ENCODE measurements at regions not wholly inside any gene's neighbourhood (a gene's known extent, or its start where the extent isn't known, plus 50 kb on each side); places are given as distances from the start of the nearest gene placed in this dataset.

DNA sequence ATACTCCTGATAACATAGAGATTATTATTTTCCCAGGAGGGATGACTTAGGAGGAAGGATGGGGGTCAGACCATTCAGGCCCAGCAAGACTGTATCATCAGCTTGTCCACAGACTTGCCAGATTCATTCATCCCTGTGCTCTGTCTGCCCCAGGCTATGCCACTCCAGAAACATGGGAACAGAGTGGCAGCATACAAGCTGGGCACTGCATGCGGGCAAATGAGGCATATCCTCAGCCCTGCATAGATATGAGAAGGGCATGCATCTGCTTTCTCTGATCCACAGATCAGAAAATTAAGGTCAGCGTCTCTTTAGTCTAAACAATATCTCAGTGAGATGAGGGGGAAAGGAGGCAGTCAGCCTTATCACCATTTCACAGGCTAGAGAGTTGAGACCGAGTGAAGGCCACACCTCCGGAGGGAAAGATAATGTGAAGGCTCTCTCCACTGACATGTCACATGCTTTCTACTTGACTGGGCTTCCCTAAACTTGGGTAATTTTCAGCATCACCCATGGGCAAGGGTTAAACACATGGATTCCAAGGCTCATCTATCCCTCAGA lies 140.5 kb downstream of the TFAP2B start:
- Histone ChIP-seq H2BK12ac (ENCODE audit: low read length) (no peak overlapping the region), H3K27me3 (ENCODE audit: insufficient read depth, low read length) (no peaks in the 10 kb centered on the region), H3K23ac (ENCODE audit: low read length) (no peak overlapping the region), H2BK5ac (ENCODE audit: low read depth, low read length, poor library complexity) (no peak overlapping the region), H2AFZ (ENCODE audit: insufficient read depth, low read length, poor library complexity) (no peak overlapping the region), H3K14ac (ENCODE audit: low read length) (no peak overlapping the region), H3K36me3 (ENCODE audit: control insufficient read depth in 1 of 2, insufficient read depth in 2 of 2, low read length in 2 of 2) (no peaks in the 10 kb centered on the region), H4K91ac (ENCODE audit: low read depth, low read length) (no peak overlapping the region), H3K4me3 (ENCODE audit: low read depth, low read length) (no peak overlapping the region), H2AK5ac (ENCODE audit: low read length) (no peak overlapping the region), H4K12ac (ENCODE audit: low read depth, low read length) (no peak overlapping the region), H3K4ac (ENCODE audit: low read depth, low read length) (no peak overlapping the region), H3K4me2 (ENCODE audit: low read length) (no peak overlapping the region), H3K18ac (ENCODE audit: low read length) (no peak overlapping the region), H3K79me2 (ENCODE audit: control insufficient read depth, insufficient read depth, low read length, poor library complexity) (no peaks in the 10 kb centered on the region), H3K79me1 (ENCODE audit: low read length) (no peaks in the 10 kb centered on the region), H3K9me3 (ENCODE audit: insufficient read depth, low read depth, low read length) (no peaks in the 10 kb centered on the region), H3K27ac (ENCODE audit: low read depth, low read length) (no peak overlapping the region), H2BK120ac (ENCODE audit: insufficient read depth, low read length, poor library complexity) (no peak overlapping the region), H3K4me1 (ENCODE audit: control insufficient read depth in 1 of 2, insufficient read depth in 2 of 2, low read length in 2 of 2) (no peaks in the 10 kb centered on the region), H4K8ac (ENCODE audit: low read depth, low read length) (no peak overlapping the region), H3K9ac (ENCODE audit: low read length) (no peak overlapping the region)
- DNase-seq, result no peak
- no CpG with 5 or more reads among the region's 4 CpGs for WGBS (ENCODE audit: extremely low coverage, insufficient coverage, insufficient read length)

DNA sequence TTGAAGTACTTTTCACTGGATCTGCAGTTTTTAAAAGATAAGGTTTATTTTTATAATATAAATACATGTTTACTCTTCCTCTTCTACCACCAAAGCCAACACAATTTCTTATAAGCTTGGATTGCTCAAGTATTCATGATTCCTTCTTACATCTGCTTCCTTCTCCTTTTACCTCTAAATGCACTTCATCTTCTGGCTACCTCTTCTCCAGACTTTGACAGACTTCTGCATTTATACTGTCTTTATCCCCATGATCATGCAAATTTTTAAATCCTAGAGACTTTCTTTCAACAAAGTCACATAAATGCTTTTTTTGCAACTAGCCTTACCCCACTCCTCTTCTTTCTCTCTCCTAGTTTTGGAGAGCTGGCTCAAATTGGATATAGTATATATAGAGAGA lies 142.9 kb downstream of the TFAP2B start:
- Histone ChIP-seq H4K12ac (ENCODE audit: low read depth, low read length) (no peak overlapping the region), H3K9me3 (ENCODE audit: insufficient read depth, low read depth, low read length) (no peaks in the 10 kb centered on the region), H3K18ac (ENCODE audit: low read length) (no peak overlapping the region), H3K27me3 (ENCODE audit: insufficient read depth, low read length) (no peaks in the 10 kb centered on the region), H3K9ac (ENCODE audit: low read length) (no peak overlapping the region), H3K4ac (ENCODE audit: low read depth, low read length) (no peak overlapping the region), H2AFZ (ENCODE audit: insufficient read depth, low read length, poor library complexity) (no peak overlapping the region), H2BK5ac (ENCODE audit: low read depth, low read length, poor library complexity) (no peak overlapping the region), H3K4me2 (ENCODE audit: low read length) (no peak overlapping the region), H3K23ac (ENCODE audit: low read length) (no peak overlapping the region), H2BK12ac (ENCODE audit: low read length) (no peak overlapping the region), H4K91ac (ENCODE audit: low read depth, low read length) (no peak overlapping the region), H3K36me3 (ENCODE audit: control insufficient read depth in 1 of 2, insufficient read depth in 2 of 2, low read length in 2 of 2) (no peaks in the 10 kb centered on the region), H3K4me3 (ENCODE audit: low read depth, low read length) (no peak overlapping the region), H3K79me2 (ENCODE audit: control insufficient read depth, insufficient read depth, low read length, poor library complexity) (no peaks in the 10 kb centered on the region), H2BK120ac (ENCODE audit: insufficient read depth, low read length, poor library complexity) (no peak overlapping the region), H3K14ac (ENCODE audit: low read length) (no peak overlapping the region), H2AK5ac (ENCODE audit: low read length) (no peak overlapping the region), H3K4me1 (ENCODE audit: control insufficient read depth in 1 of 2, insufficient read depth in 2 of 2, low read length in 2 of 2) (no peaks in the 10 kb centered on the region), H3K79me1 (ENCODE audit: low read length) (no peaks in the 10 kb centered on the region), H3K27ac (ENCODE audit: low read depth, low read length) (no peak overlapping the region), H4K8ac (ENCODE audit: low read depth, low read length) (no peak overlapping the region)
- DNase-seq, result no peak

DNA sequence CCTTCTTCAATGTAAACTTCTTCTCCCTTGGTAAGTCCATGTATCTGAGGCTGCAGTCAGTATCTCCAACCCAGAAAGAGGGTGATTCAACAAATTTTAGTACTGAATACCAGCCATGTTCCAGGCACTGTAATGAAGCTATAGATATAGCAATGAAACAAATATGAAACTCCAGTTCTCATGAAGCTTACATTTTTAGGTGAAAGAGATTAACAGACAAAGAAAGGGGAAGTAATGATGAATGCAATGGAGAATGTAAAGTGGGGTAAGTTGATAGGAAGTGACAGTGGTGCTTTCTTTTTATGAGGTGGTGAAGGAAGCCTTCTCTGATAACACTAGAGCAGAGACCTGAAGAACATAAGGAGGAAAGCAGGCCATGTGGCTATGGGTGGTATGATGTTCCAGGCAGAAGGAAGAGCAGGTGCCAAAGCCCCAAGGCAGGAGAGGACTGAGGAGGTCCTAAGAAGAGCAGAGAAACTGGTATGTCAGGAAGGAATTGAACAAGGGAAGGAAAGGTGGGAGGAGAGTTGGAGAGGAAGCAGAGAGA lies 143.6 kb downstream of the TFAP2B start:
- H3K27ac ChIP-seq (ENCODE audit: low read depth, low read length), result no peak overlapping the region
- no peak overlapping the region for H4K8ac ChIP-seq (ENCODE audit: low read depth, low read length)
- no peaks in the 10 kb centered on the region for H3K79me2 ChIP-seq (ENCODE audit: control insufficient read depth, insufficient read depth, low read length, poor library complexity)
- no peak overlapping the region for H3K14ac ChIP-seq (ENCODE audit: low read length)
- DNase-seq, result no peak
- no peaks in the 10 kb centered on the region for H3K4me1 ChIP-seq (ENCODE audit: control insufficient read depth in 1 of 2, insufficient read depth in 2 of 2, low read length in 2 of 2)
- H3K23ac ChIP-seq (ENCODE audit: low read length), result no peak overlapping the region
- H3K79me1 ChIP-seq (ENCODE audit: low read length), result no peaks in the 10 kb centered on the region
- no peak overlapping the region for H2AFZ ChIP-seq (ENCODE audit: insufficient read depth, low read length, poor library complexity)
- H3K9ac ChIP-seq (ENCODE audit: low read length), result no peak overlapping the region
- H3K4ac ChIP-seq (ENCODE audit: low read depth, low read length), result no peak overlapping the region
- no peak overlapping the region for H2BK120ac ChIP-seq (ENCODE audit: insufficient read depth, low read length, poor library complexity)
- H2AK5ac ChIP-seq (ENCODE audit: low read length), result no peak overlapping the region
- no peak overlapping the region for H3K4me3 ChIP-seq (ENCODE audit: low read depth, low read length)
- no peaks in the 10 kb centered on the region for H3K9me3 ChIP-seq (ENCODE audit: insufficient read depth, low read depth, low read length)
- H3K4me2 ChIP-seq (ENCODE audit: low read length), result no peak overlapping the region
- H2BK12ac ChIP-seq (ENCODE audit: low read length), result no peak overlapping the region
- no peak overlapping the region for H4K91ac ChIP-seq (ENCODE audit: low read depth, low read length)
- H3K36me3 ChIP-seq (ENCODE audit: control insufficient read depth in 1 of 2, insufficient read depth in 2 of 2, low read length in 2 of 2), result no peaks in the 10 kb centered on the region
- no peak overlapping the region for H4K12ac ChIP-seq (ENCODE audit: low read depth, low read length)
- no peak overlapping the region for H3K18ac ChIP-seq (ENCODE audit: low read length)
- no peaks in the 10 kb centered on the region for H3K27me3 ChIP-seq (ENCODE audit: insufficient read depth, low read length)
- H2BK5ac ChIP-seq (ENCODE audit: low read depth, low read length, poor library complexity), result no peak overlapping the region

DNA sequence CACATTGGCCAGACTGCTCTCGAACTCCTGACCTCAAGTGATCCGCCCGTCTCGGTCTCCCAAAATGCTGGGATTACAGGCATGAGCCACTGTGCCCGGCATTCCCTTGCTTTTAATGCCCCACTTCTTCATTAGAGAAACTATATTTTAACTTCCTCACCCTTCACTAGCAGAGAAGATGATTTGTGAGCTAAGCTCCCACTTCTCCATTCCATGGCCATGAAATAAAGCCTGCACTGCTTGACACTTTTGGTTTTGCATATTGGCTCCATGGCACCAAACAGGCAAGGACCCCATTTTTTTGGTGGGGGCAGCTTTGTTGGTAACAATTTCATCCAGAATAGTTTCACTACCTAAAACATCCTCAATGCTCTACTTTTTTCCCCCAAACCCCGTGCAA lies 145.3 kb downstream of the TFAP2B start:
- no peak overlapping the region for H3K18ac ChIP-seq (ENCODE audit: low read length)
- H4K91ac ChIP-seq (ENCODE audit: low read depth, low read length), result no peak overlapping the region
- H2AFZ ChIP-seq (ENCODE audit: insufficient read depth, low read length, poor library complexity), result no peak overlapping the region
- WGBS (ENCODE audit: extremely low coverage, insufficient coverage, insufficient read length), result no CpG with 5 or more reads among the region's 6 CpGs
- no peaks in the 10 kb centered on the region for H3K36me3 ChIP-seq (ENCODE audit: control insufficient read depth in 1 of 2, insufficient read depth in 2 of 2, low read length in 2 of 2)
- no peak overlapping the region for H3K23ac ChIP-seq (ENCODE audit: low read length)
- H2BK120ac ChIP-seq (ENCODE audit: insufficient read depth, low read length, poor library complexity), result no peak overlapping the region
- H3K4me1 ChIP-seq (ENCODE audit: control insufficient read depth in 1 of 2, insufficient read depth in 2 of 2, low read length in 2 of 2), result no peaks in the 10 kb centered on the region
- no peak overlapping the region for H3K14ac ChIP-seq (ENCODE audit: low read length)
- no peak overlapping the region for H3K27ac ChIP-seq (ENCODE audit: low read depth, low read length)
- H2AK5ac ChIP-seq (ENCODE audit: low read length), result no peak overlapping the region
- no peak overlapping the region for H3K4me2 ChIP-seq (ENCODE audit: low read length)
- H3K4me3 ChIP-seq (ENCODE audit: low read depth, low read length), result no peak overlapping the region
- H3K4ac ChIP-seq (ENCODE audit: low read depth, low read length), result no peak overlapping the region
- DNase-seq, result no peak
- H4K12ac ChIP-seq (ENCODE audit: low read depth, low read length), result no peak overlapping the region
- H3K79me2 ChIP-seq (ENCODE audit: control insufficient read depth, insufficient read depth, low read length, poor library complexity), result no peaks in the 10 kb centered on the region
- H4K8ac ChIP-seq (ENCODE audit: low read depth, low read length), result no peak overlapping the region
- no peak overlapping the region for H2BK5ac ChIP-seq (ENCODE audit: low read depth, low read length, poor library complexity)
- no peaks in the 10 kb centered on the region for H3K27me3 ChIP-seq (ENCODE audit: insufficient read depth, low read length)
- no peaks in the 10 kb centered on the region for H3K9me3 ChIP-seq (ENCODE audit: insufficient read depth, low read depth, low read length)
- H2BK12ac ChIP-seq (ENCODE audit: low read length), result no peak overlapping the region
- no peaks in the 10 kb centered on the region for H3K79me1 ChIP-seq (ENCODE audit: low read length)
- no peak overlapping the region for H3K9ac ChIP-seq (ENCODE audit: low read length)

All from trophoblast cell (in vitro differentiated cells and primary cell).